ENCODE measurements at regions not wholly inside any gene's neighbourhood (a gene's known extent, or its start where the extent isn't known, plus 50 kb on each side); places are given as distances from the start of the nearest gene placed in this dataset.

- peak; percentile 20 for TF ChIP-seq CTCF (IDR thresholded peaks at IDR 0.05; ENCODE audit: low read depth, low read length, missing control alignments)
- Histone ChIP-seq H3K4me3 (ENCODE audit: low read depth, low read length) (no peak overlapping the region), H3K27me3 (replicated peaks) (no peaks in the 10 kb centered on the region), H3K36me3 (replicated peaks) (no peaks in the 10 kb centered on the region), H3K27ac (no peak overlapping the region)
- no peak for DNase-seq
- in situ Hi-C loops (cut with HindIII; ENCODE audit: low pct_ligation_motif_present, low sequenced_read_pairs) = no loop called here
These were observed 440.4 kb downstream of the BTBD3 start for GRCh38 chr20:12358006-12358654.

GRCh38 chr20:12358655-12359009, 440.9 kb downstream of the BTBD3 start:
- no peak for TF ChIP-seq CTCF (IDR thresholded peaks at IDR 0.05; ENCODE audit: low read depth, low read length, missing control alignments)
- no peak overlapping the region for H3K27ac ChIP-seq
- in situ Hi-C loops (cut with HindIII; ENCODE audit: low pct_ligation_motif_present, low sequenced_read_pairs) = no loop called here
- no peak overlapping the region for H3K4me3 ChIP-seq (ENCODE audit: low read depth, low read length)
- H3K27me3 ChIP-seq (replicated peaks) = no peaks in the 10 kb centered on the region
- no peaks in the 10 kb centered on the region for H3K36me3 ChIP-seq (replicated peaks)
- no peak for DNase-seq

- H3K36me3 ChIP-seq (replicated peaks) = no peaks in the 10 kb centered on the region
- H3K27me3 ChIP-seq (replicated peaks) = no peaks in the 10 kb centered on the region
- DNase-seq = no peak
- TF ChIP-seq CTCF (IDR thresholded peaks at IDR 0.05; ENCODE audit: low read depth, low read length, missing control alignments) = no peak
- H3K27ac ChIP-seq = no peak overlapping the region
- in situ Hi-C loops (cut with HindIII; ENCODE audit: low pct_ligation_motif_present, low sequenced_read_pairs) = no loop called here
- H3K4me3 ChIP-seq (ENCODE audit: low read depth, low read length) = no peak overlapping the region
These were observed 454.3 kb downstream of the BTBD3 start for GRCh38 chr20:12371990-12372389.

- in situ Hi-C loops (cut with HindIII; ENCODE audit: low pct_ligation_motif_present, low sequenced_read_pairs) = no loop called here
- no peaks in the 10 kb centered on the region for H3K27me3 ChIP-seq (replicated peaks)
These were observed 454.9 kb downstream of the BTBD3 start for GRCh38 chr20:12372557-12372956.

GRCh38 chr20:12375967-12376366, 458.3 kb downstream of the BTBD3 start:
- Histone ChIP-seq H3K27me3 (replicated peaks) (no peaks in the 10 kb centered on the region), H3K27ac (no peak overlapping the region), H3K36me3 (replicated peaks) (no peaks in the 10 kb centered on the region), H3K4me3 (ENCODE audit: low read depth, low read length) (no peak overlapping the region)
- DNase-seq = no peak
- in situ Hi-C loops (cut with HindIII; ENCODE audit: low pct_ligation_motif_present, low sequenced_read_pairs) = no loop called here
- no peak for TF ChIP-seq CTCF (IDR thresholded peaks at IDR 0.05; ENCODE audit: low read depth, low read length, missing control alignments)

More at GRCh38 chr20:12372557-12372956, 454.9 kb downstream of the BTBD3 start:
- no peak for TF ChIP-seq CTCF (IDR thresholded peaks at IDR 0.05; ENCODE audit: low read depth, low read length, missing control alignments)
- Histone ChIP-seq H3K36me3 (replicated peaks) (no peaks in the 10 kb centered on the region), H3K27ac (no peak overlapping the region), H3K4me3 (ENCODE audit: low read depth, low read length) (no peak overlapping the region)
- no peak for DNase-seq

- Histone ChIP-seq H3K36me3 (replicated peaks) (no peaks in the 10 kb centered on the region), H3K27ac (no peak overlapping the region), H3K27me3 (replicated peaks) (no peaks in the 10 kb centered on the region), H3K4me3 (ENCODE audit: low read depth, low read length) (no peak overlapping the region)
- DNase-seq = no peak
- no peak for TF ChIP-seq CTCF (IDR thresholded peaks at IDR 0.05; ENCODE audit: low read depth, low read length, missing control alignments)
- in situ Hi-C loops (cut with HindIII; ENCODE audit: low pct_ligation_motif_present, low sequenced_read_pairs) = no loop called here
These were observed 466.1 kb downstream of the BTBD3 start for GRCh38 chr20:12383821-12384220.

Measured in brain microvascular endothelial cell (primary cell).